Bronchial epithelial cell (primary cell): ENCODE measurements at regions not wholly inside any gene's neighbourhood (a gene's known extent, or its start where the extent isn't known, plus 50 kb on each side); places are given as distances from the start of the nearest gene placed in this dataset.

ENCODE experiments used
- DNase-seq: peaks from one replicate; pipeline ENCODE4 v3.0.0-alpha.2; 2010; ENCODE audit warnings: low read depth
- FAIRE-seq: peaks from 2 replicates; lab custom pipeline; 2011; peaks lifted over from hg19 to GRCh38; lab: Jason Lieb, UNC
- H3K27me3 ChIP-seq: 2 replicates; pipeline ENCODE4 v1.5.1; 2011; ENCODE audit warnings: low read length; ENCODE audit not compliant: control insufficient read depth, insufficient read depth
- H3K36me3 ChIP-seq: 2 replicates; pipeline ENCODE4 v1.5.1; 2011; ENCODE audit warnings: low read length; ENCODE audit not compliant: control insufficient read depth, insufficient read depth
- H3K4me3 ChIP-seq: 2 replicates; pipeline ENCODE4 v1.5.1; 2011; ENCODE audit warnings: mild to moderate bottlenecking, low read depth, low read length, control low read depth
- CTCF ChIP-seq: IDR thresholded peaks from 2 replicates; pipeline ENCODE4 v1.5.1; 2011; ENCODE audit warnings: mild to moderate bottlenecking, moderate library complexity, low read length, control low read depth, inconsistent platforms; ENCODE audit not compliant: insufficient read depth, severe bottlenecking

GRCh38 chr2:195408811-195409210, 248.2 kb upstream of the SLC39A10 start:
- DNase-seq (no peak), FAIRE-seq (no peak)
- Histone ChIP-seq H3K27me3 (no peaks in the 10 kb centered on the region), H3K36me3 (no peaks in the 10 kb centered on the region), H3K4me3 (no peak overlapping the region)
- TF ChIP-seq CTCF, result no peak

GRCh38 chr2:195408196-195408595, 248.8 kb upstream of the SLC39A10 start:
- no peaks in the 10 kb centered on the region for H3K36me3 ChIP-seq
- no peak for TF ChIP-seq CTCF
- DNase-seq (no peak), FAIRE-seq (no peak)
- H3K27me3 ChIP-seq, result no peaks in the 10 kb centered on the region
- no peak overlapping the region for H3K4me3 ChIP-seq

- TF ChIP-seq CTCF, result no peak
- Histone ChIP-seq H3K4me3 (no peak overlapping the region), H3K27me3 (no peaks in the 10 kb centered on the region), H3K36me3 (no peaks in the 10 kb centered on the region)
- DNase-seq (peak; percentile 77), FAIRE-seq (no peak)
Observed at GRCh38 chr2:195407783-195408182, 249.2 kb upstream of the SLC39A10 start.

GRCh38 chr2:195406886-195407603, 250.0 kb upstream of the SLC39A10 start:
- no peak for DNase-seq
- no peak for FAIRE-seq
- Histone ChIP-seq H3K36me3 (no peaks in the 10 kb centered on the region), H3K4me3 (no peak overlapping the region), H3K27me3 (no peaks in the 10 kb centered on the region)
- no peak for TF ChIP-seq CTCF

GRCh38 chr2:195404651-195405050, 252.4 kb upstream of the SLC39A10 start:
- no peak for TF ChIP-seq CTCF
- no peak for DNase-seq
- Histone ChIP-seq H3K36me3 (no peaks in the 10 kb centered on the region), H3K27me3 (no peaks in the 10 kb centered on the region), H3K4me3 (no peak overlapping the region)
- no peak for FAIRE-seq

GRCh38 chr2:195396479-195396878, 260.5 kb upstream of the SLC39A10 start:
- no peak for TF ChIP-seq CTCF
- Histone ChIP-seq H3K4me3 (no peak overlapping the region), H3K36me3 (no peaks in the 10 kb centered on the region), H3K27me3 (no peaks in the 10 kb centered on the region)
- FAIRE-seq (no peak), DNase-seq (no peak)
